ENCODE measurements at regions not wholly inside any gene's neighbourhood (a gene's known extent, or its start where the extent isn't known, plus 50 kb on each side); places are given as distances from the start of the nearest gene placed in this dataset.

DNA sequence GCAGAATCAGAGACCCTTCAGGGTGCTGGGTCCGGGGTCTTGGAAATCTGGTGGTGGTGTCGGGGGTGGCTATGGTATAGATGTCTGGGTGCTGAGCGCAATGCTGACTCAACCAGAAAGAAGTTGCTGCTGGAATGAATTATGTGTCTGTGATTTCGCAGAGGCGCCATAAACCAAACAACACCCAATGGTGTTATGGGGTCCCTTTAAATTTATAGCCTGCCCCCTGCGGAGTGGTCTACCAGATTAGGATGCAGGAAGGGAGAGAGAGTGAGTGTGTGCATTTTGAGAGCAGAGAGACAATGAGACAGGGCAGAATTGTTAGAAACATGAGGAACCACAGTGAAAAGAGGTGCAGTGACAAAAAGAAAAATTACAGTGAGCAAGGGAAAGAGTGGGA lies 100.7 kb upstream of the CDH11 start:
- no peak for DNase-seq

DNA sequence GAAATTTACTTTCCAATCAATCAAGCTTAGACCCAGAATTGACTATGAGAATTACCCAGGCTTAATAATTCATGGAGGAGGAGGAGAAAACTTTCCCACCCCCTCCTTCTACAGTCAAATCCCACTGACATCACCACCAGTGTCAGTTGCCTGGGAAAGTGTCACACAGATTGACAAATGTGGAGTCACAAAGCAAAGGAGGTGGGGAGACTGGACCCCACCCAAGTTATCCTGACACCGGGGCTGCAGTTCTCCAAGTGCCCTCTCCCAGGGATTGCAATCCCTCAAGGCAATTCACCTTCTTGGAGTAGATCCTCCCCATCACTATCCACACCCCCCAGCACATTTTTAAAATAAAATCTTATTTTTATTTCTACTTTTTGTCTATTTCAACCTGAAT lies 100.2 kb upstream of the CDH11 start:
- DNase-seq = no peak

DNA sequence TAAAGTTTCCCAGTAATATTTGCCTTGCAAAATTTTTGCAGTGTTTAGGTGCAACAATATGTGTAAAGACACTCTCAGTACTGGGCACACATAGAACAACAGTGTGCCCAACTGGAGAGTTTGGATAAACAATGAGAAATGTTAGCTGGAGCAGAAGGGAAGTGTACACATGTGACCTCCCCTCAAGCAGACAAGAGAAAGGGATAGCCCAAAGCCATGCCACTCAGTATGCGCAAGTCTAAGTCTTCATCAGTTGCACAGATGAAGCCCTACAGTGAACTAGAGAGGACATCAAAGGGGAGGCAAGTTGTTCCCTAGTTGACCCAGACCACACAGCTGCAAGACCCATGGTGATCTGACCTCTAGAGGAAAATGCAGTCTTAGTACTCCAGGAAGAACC lies 97.9 kb upstream of the CDH11 start:
- DNase-seq = no peak

DNA sequence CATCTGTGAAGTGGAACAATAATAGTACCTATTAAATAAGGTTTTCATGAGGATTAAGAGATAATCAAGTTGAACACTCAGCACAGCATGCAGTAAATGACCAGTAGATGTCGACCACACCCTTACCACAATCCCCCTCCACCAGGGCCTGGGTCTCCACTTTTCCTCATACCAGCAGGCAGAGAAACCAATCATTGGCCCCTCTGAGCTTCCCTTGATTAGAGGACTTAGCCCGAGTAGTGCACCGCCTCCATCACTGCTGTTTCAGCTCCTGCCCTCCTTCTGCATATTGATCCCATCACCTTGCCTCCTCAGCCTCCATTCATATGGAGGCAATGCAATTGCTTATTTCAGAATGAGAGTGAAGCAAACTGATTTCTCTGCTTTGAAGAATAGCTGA lies 96.5 kb upstream of the CDH11 start:
- DNase-seq = no peak

DNA sequence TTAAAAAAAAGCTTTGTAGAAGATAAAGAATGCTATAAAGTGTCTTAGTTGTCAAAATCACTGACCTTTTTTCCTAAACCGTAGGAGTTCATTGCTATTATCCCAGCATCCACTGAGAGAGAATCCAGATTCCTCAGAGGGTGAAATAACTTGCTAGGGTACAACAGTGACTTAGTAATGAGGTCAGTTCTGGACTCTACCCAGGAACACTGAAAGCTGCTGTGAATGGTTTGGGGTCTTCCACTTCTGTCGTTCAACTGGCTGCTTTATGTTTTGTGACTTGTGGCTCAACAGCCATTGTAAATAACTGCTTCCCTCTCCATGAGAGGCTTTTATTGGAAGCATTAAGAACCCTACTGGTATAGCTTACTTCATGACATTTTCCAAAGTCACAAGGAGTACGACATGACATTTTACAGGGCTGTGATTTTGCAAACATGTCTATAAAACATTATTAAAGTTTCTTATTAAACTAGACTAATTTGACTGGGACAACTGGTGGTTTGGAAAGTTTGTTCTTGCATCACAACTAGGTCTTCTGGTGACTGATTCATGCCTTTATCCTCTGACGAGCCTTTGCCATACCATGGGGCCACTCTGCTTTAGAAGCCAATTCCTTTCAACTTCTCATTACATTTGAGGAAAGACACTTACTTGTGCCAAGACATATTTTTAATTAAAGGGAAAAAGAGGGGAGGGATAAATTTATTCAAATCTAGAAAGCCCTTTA lies 92.2 kb upstream of the CDH11 start:
- DNase-seq = no peak

DNA sequence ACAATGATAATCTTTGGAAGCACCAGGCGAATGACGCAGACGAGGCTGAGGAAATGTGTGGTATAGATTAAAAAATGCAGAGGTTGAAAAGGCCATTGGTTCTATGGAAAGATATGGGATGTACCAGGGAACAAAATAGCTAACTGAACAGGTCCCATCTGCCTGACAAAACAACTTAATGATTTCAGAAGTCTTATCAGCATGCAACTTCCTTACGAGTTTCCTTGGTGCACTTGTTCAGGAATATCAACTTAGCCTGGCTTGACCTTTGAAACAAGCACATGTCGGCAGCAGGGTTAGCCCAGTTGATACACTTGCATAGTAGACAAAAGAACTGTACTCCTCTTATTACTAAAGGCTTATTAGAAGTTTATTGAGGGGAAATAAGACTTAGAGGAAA lies 90.9 kb upstream of the CDH11 start:
- DNase-seq = no peak

DNA sequence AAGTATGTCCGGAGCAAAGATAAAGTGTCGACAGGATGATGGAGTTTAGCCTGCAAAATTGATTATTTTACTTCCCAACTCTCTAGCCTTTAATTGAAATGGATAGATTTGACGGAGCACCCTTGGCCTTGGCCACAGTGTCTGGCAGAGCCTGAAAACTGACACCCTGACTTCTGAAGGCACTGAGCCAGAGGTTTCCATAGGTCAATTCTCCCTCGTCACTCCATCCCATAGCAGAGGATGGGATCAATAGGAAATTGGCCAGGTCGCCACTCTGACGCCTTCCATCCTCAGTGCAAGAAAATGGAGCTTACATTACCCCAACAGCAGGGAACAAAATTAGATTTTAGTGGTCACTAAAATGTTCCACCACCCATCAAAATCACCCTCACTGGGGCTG lies 90.4 kb upstream of the CDH11 start:
- no peak for DNase-seq

DNA sequence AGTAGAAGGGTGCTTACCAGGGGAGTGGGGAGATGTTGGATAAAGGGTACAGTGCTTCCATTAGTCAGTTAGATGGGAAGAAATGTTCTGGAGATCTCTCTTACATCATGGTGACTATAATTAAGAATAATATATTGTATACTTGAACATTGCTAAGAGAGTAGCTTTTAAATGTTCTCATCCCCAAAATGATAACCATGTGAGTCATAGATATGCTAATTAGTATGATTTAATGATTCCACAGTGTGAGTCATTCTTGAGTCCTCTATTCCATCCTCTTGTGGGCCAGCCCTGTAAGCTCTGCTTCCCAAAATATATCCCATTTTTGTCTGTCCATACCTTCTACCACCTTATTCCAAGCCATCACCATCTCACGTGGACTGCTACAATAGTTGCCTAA lies 80.6 kb upstream of the CDH11 start:
- DNase-seq = no peak

DNA sequence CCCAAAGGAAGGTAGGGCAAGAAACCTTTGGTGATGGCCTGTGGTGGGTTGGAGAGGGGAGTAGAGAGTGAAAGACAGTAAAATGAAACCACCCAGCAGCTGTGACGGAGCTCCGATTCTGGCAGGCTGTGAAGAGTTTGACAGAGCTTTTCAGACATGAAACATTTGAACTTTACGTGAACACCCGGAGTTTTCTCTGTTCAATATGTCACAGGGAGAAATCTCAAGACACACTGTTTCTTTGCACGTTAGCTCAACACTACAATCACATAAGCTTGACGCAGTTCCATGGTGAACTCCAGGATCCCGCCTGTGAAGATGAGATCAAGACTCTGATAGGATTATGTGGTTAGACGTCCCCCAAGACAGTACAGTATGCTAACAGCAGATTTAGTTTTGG lies 79.6 kb upstream of the CDH11 start:
- DNase-seq = no peak

DNA sequence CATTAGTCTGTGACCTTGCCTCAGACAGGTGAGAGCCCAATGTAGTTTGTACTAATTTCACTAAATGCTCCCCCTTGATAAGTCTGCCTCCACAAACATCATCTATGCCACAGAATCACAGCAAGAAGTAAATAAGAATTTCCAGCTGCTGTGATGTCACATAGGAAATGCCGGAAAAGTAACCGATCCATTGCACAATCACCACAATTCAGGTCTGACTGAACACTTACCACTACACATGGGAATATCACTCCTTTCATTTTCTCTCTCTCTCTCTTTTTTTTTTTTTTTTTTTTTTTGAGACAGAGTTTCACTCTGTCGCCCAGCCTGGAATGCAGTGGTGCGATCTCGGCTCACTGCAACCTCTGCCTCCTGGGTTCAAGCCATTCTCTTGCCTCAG lies 79.0 kb upstream of the CDH11 start:
- no peak for DNase-seq

DNA sequence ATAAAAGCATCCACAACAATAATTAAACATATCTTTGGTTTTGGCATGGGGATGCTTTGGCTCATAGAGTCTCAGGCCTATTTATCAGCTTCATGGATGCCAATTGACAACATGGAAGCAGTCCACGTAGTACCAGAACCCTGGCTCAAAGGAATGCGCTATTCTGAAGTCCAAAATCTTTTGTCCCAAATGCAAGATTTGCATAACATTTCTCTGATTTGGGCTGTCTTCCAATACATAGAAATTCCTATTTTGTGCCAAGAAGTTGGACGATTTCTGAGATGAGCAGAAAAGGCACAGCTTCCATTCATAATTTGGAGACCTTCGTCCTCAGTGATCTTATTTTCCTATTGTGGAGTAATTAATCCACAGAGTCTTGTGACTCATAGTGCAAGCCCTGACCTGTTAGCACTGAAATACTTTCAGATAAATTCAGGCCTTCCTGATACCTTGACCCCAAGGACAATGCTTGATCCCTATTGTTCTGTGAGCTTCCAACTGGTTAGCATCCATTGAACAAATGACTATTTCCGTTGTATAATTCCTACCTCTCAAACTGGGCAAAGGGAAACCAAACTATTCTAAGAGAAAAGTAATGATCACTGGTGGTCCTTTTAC lies 78.4 kb upstream of the CDH11 start:
- DNase-seq = no peak

DNA sequence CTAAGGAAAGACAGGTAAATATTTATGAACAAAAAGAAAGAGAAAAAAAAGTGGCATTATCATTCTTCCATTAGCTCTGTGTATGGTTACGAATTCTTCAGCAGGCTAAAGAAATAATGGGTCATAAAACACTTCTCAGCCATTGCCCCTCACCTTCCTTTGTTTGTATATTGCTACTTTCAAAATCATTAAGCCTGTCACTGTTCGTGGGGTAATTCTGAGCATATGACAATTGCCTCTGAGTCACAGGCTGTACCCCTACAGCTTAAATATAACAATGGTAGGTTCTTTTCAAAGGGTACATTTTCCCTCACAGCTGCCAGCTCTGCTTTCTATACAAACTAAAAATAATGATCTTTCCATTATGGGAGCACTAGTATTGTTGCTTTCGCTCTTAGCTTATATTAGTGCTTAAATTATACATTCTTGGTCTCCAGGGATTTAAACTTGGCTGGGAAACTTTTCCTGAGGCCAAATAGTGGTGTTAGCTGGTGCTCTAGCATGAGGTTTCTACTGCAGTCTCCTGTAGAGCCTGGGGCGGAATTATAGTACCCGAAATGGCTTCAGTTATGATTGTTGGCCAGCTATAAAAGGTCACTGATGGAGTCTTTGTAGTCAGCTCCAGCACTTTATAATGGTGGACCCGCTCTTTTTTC lies 74.7 kb upstream of the CDH11 start:
- DNase-seq = no peak

DNA sequence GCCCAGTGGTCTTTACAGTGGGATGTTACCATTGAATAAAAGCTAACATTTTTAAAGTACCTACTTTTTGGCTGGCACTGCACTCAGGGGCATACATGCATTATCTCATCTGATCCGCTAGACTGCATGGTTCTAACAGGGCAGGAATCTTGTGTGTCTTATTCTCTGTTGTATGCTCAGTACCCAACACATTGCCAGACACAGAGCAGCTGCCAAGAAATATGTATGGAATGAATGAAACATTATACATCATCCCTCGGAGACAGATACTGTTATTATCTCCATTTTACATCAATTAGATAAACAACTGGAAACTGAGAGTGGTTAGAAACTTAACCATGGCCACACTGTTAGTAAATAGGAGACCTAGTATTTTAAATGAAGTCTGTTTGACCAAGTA lies 74.1 kb upstream of the CDH11 start:
- DNase-seq = no peak

DNA sequence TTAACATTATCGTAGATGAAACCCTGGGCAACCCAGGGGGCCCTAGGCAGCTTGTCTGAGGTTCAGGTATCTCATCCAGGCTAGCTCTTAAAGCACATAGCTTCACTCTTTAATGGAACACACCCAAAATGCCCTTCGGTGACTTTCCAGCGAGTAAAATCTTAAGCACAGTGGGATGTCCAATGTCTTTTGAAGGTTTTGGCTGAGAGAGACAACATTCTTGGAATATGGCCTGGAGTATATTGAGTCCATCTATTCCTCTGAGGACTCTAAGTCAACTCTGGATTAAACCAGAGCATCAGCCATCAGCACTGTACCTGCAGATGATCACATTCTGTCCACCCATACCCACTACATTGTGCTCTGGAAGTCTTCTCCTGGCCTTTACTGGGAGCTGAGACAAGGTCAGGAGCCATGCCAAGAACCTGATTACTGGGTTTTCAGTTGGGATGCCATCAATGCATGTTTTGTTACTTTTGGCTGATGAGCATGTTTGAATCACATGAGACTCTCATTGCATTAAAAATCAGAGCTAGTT lies 63.4 kb upstream of the CDH11 start:
- no peak for DNase-seq

DNA sequence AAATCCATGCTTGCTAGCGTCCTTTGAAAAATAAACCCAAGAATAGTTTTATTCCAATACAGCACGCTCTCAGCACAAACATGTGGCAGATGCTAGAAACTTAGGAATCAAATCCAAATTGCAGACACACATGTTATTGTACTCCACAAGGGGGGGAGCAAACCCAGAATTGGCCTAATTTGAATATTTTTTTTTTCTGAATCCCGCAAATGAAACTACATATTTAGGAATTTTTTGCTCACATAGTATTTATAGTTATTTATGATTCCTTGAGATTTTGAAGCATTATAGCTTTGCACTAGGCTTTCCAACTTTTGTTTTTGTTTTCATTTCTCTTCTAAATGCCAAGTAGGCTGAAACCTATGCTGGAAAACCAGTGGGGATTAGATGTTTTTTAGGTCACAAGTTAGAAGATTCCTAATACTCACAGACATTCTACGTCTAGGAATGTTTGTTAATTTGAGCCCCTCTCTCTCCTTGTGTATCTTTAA lies 59.3 kb upstream of the CDH11 start:
- no peak for DNase-seq

DNA sequence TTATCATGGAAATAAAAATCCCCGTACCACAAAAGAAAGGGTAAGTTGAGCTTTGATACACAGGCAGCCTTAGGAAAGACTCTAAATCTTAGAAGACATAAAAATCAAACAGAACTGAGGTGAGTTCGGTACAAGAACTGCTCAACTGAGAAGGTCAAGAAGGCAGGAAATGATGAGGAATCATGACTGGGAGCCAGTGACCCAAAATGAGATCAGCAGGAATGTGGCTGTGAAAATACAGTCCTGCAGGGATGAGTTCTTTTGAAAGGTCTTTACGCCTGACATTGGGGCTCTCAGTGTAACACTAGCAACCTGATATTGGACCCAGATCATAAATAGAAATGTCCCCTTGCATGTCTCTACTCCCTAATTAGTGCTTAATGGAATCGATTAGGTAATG lies 56.3 kb upstream of the CDH11 start:
- DNase-seq = no peak

DNA sequence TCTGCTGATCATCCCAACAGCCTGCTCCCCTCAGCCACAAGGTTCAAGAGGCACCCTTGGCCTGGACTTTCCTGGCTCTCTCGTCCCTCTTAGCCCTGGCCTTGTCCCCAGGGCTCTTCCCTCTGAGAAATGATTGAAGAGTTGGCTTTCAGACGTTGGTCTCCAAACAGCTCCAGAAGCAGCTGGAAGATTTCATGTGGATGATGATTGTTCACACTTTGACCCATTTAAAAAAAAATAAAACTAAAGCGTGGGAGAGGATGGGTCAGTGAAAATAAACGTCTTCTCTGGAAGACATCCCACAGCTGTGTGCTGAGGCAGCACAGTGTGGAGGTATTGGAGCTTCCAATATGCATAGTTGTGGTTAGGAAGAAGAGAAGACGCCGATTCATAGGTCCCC lies 54.7 kb upstream of the CDH11 start:
- DNase-seq = no peak

DNA sequence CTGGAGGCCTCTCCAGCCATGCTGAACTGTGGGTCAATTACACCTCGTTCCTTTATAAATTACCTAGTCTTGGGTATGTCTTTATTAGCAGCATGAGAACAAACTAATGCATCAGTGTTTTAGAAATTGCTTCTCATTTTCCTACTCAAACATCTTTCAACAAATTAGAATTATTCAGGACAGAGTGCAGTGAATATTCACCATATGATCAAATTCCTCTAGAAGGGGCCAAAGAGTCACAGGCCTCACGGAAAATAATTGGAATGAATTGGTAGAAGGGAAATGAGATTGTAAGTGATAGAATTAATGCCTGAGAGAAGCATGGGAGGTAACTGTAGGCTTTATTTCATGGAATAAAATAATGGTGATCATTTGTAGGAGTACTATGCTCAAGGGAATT lies 50.5 kb upstream of the CDH11 start:
- no peak for DNase-seq
